GM21423 (cell line): ENCODE measurements at regions not wholly inside any gene's neighbourhood (a gene's known extent, or its start where the extent isn't known, plus 50 kb on each side); places are given as distances from the start of the nearest gene placed in this dataset.

Experiments
- ATAC-seq: cut with Tn5 transposase; IDR thresholded peaks from one replicate; pipeline ENCODE4 v1.9.1; 2021; ENCODE audit warnings: mild to moderate bottlenecking, moderate library complexity; ENCODE audit not compliant: unreplicated experiment

GRCh38 chr20:48468571-48468970 lies 359.2 kb downstream of the PREX1 start:
- ATAC-seq: no peak

DNA sequence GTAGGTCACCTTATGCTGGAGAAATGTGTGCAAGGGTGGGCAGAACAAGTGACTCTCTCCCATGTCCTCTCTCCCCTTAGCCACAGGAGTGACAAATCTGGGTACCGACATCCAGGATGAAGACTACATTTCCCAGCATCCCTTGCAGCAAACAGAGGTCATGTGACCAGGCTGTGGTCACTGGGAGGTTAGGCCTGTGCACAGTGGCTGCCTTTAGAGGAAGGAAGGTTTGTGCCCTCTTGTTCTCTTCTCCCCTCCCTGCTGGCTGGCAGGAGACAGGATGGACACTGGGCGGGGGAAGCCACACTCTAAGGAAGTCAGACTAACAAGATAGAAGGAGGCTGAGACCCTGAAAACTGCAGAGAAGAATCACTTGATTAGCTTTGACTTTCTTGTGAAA lies 360.2 kb downstream of the PREX1 start:
- no peak for ATAC-seq

- no peak for ATAC-seq
Observed at GRCh38 chr20:48465271-48465670, 362.5 kb downstream of the PREX1 start.

GRCh38 chr20:48463916-48464315 lies 363.9 kb downstream of the PREX1 start:
- ATAC-seq: no peak

- no peak for ATAC-seq
Observed at GRCh38 chr20:48463096-48463720, 364.6 kb downstream of the PREX1 start.

GRCh38 chr20:48461735-48462119 lies 366.1 kb downstream of the PREX1 start:
- no peak for ATAC-seq

DNA sequence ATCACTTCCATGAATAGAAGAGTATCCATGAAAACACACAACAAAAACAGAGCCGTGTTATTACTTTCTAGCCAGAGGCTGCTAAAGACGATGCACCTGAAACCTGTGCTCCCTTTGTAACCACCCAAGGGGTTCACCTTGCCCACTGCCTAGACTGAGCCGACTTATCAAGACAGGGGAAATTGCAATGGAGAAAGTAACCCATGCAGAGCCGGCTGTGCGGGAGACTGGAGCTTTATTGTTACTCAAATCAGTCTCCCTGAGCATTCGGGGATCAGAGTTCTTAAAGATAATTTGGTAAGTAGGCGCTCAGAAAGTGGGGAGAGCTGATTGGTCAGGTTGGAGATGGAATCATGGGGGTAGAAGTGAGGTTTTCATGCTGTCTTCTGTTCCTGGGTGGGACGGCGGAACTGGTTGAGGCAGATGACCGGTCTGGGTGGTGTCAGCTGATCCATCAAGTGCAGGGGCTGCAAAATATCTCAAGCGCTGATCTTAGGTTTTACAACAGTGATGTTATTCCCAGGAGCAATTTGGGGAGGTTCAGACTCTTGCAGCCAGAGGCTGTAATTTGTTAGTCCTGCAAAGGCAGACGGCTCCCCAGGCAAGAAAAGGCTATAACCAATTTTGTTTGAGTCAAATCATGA lies 366.6 kb downstream of the PREX1 start:
- no peak for ATAC-seq

- no peak for ATAC-seq
Observed at GRCh38 chr20:48460681-48461080, 367.1 kb downstream of the PREX1 start.

GRCh38 chr20:48459722-48460395 lies 367.9 kb downstream of the PREX1 start:
- ATAC-seq: no peak

DNA sequence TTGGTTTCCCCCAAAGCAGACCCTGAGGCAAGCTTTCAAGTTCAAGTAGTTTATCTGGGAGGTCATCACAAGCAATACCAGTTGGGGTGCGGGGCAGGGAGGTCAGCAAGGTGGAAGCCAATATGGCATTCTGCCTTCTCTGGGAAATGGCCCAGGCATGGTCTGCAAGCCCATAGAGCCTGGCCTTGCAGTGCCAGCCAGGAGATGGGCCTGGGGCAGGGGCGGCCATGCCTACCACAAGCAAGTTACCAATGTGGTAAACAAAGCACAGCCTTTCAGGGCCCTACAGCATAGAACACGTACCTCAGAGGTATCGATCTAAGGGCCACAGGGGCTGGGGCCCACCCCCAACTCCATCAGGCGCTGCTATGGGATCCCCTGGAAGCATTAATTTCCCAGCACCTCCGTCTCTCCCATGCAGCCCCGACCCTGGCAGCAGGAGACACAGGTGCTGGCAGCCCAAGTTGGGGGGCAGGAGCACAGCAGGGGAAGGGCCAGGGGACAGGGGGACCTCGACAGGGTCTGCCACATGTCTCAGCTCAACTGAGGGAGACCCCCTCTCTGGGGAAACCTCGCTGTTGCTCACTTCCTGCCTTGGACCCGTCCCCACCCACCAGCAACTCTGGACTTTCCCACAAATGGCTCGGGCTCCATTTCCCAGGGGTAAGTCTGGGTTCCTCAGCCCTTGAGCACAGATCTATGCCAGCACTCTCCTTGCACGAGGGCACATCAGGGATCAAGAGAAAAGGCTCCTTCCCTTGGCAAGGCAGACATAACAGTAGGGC lies 369.0 kb downstream of the PREX1 start:
- no peak for ATAC-seq

- ATAC-seq: no peak
Observed at GRCh38 chr20:48458003-48458377, 369.8 kb downstream of the PREX1 start.

DNA sequence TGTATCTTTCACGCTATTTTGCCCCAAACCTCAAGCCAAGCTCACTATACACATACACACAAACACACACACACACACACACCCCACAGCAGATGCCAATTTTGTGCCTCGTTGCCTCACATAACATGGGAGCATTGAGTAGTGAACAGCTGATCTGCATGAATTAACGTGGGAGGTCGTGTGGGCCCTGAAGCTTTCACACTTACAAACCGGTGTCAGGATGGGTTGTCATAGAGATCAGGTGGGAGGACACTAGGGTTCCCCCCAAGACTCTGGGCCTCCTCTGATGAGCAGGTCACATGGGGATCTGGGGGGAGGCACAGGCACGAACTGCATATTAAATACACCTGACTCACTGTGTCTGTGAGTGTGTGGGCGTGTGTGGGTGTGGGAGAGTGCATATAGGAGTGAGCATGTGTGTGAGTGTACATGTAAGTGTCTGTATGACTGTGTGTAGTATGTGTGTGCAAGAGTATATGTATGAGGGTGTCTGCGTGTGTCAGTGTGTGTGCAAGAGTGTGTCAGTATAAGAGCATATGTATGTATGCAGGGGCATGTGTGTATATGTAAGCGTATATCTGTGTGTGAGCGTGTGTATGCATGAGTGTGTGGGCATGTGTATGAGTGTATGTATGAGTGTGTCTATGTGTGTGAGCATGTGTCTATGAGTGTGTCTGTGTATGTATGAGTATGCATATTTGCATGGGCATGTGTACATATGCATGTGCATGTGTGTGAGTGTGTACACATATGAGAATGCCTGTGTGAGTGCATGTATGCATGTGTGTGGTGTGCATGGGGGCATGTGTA lies 370.4 kb downstream of the PREX1 start:
- ATAC-seq: no peak

DNA sequence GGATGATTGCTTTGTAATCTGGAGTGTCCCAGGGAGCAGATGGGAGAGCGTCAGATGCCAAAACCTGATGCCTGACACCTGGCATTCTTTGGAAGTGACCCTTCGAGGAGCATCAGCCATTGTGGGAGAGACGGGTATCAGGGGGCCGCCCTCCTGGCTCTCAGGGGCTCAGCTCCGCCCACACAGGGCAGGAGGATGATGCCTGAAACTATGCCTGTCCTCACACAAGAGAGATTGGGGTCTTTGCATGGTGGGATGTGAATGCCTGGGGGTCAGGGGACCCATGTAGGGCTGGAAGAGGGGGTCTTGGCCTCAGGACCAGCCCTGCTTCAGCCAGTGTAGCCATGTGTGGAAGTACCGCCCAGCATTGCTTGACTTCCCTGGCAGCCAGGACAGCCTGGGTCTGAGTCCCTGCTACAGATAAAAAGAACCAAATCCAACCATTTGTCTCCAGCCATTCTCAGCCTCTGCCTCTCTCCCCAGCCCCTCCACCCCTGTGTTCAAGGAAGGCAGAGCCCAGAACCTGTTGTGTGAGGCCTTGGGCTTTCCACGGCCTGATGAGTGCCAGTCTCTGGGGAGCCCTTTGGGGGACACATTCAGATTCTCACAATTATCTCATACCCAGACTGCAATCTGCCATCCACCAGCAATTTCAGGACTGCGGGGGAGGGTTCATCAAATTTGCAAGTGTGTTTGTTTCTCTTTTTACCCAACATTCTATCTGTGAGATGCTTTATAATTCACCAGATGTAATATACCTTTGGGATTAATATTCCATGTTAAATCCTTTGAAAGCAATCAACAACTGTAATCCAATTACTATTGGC lies 371.2 kb downstream of the PREX1 start:
- ATAC-seq: no peak

DNA sequence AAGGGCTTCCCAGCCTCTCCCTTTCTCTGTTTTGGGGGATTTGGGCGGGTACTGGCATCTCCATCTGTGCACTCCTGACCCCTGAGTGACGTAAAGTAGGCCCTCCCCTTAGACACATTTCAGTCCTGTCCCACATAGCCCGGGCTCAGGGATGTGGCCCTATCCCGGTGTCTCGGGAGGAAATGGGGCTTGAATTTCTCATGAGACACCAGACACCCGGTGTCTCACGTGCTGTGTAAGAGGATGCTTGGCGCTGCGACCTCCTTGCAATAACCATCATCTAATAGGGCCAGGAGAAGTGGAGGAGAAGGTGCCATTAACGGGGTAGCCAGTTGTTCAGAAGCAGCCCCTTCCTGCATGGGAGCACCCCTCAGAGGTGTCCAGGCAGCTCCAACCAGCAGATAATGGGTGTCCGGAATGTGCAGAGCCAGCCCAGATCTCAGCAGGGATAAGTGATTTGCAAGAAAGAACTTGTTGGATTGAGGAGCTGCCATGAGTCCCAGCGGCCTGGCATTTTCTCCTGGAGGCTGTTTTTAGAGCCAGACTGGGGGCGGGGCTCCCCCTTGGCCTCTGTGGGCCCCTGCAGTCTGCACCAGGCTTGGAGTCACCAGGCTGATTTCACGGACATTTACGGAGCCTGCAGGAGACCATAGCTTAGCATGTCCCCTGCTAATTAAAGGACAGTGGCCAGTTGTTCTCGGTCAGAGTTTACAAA lies 372.0 kb downstream of the PREX1 start:
- ATAC-seq: no peak

DNA sequence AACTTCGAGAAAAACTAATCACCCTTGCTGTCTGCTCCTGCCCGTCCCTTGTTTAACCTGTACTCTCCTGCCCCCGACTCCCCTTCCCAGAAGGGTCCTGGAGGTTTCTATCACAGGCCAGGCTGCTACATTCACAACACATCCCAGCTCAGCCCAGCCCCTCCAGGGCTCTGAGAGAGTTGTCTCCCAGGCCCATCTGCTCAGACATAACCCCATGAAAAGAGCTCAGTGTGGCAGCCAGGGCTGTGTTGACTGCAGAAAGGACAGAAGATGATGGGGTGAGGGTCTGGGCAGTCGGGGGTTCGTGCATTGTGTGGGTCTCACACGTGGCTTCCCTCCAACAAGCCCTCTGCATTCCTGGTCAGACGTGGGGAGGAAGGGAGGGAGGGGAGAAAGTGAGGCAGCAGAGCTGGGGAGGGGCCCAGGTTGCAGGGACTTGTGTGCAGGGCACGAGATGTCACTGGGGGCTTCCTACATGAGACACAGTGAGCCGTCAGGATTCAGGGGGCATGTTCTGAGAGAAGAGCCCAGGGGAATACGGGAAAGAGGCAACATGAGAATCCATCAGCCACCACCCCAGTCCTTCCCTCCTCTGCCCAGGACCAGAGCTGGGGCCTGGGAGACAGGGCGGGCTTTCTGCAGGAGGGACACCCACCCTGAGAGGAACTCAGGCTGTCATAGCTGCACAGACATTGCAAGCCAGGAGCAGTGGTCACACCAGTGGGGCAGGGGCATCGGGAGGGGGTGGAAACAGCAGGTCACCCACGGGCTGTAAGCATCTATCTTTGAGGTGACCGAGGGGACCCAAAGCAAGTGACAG lies 372.9 kb downstream of the PREX1 start:
- no peak for ATAC-seq

- no peak for ATAC-seq
Observed at GRCh38 chr20:48453477-48454093, 374.2 kb downstream of the PREX1 start.

DNA sequence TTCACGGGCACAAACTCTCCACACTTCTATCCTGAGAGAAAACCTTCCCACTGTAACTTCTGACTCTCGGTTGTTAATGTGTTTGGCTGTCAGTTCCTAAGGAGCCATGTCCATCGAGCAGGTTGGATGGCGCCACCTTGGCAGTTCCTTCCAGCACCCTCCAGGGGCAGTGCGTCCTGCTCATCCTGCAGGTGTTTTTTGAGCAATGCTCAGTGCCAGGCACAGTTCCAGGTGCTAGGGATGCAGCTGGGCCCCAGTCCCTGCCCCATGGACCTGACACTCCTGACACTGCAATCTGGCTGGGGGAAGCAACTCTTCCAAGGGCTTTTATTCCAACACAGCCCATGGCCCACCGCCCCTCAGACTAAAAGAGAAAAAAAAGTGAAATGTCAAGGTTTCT lies 376.4 kb downstream of the PREX1 start:
- no peak for ATAC-seq
